DMS153 treated with DMSO at 0.1 percent for 48 hours (cell line): ENCODE measurements at regions not wholly inside any gene's neighbourhood (a gene's known extent, or its start where the extent isn't known, plus 50 kb on each side); places are given as distances from the start of the nearest gene placed in this dataset.

Experiments used
- DNase-seq: peaks from one replicate; lab custom pipeline; 2025; ENCODE audit not compliant: unreplicated experiment; lab: John Stamatoyannopoulos, UW

DNA sequence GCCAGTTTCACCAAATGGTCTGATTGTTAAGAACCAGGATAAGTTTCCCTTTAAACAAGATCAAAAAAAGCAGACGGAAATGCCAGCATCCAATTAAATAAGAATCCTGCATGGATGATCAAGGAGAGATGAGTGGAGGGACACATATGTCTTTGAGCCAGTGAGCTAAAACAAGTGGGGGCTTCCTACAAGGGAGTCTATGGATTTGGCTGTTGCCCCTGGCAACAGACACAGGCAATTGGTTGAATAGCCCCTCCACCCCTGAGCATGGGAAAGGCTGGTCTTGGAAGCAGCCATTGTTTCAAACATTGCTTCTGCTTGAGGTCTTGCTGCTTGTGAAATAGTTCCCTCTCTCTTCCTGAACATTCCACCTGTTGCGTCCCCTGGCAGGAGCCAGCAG lies 374.7 kb upstream of the ERCC4 start:
- no peak for DNase-seq

DNA sequence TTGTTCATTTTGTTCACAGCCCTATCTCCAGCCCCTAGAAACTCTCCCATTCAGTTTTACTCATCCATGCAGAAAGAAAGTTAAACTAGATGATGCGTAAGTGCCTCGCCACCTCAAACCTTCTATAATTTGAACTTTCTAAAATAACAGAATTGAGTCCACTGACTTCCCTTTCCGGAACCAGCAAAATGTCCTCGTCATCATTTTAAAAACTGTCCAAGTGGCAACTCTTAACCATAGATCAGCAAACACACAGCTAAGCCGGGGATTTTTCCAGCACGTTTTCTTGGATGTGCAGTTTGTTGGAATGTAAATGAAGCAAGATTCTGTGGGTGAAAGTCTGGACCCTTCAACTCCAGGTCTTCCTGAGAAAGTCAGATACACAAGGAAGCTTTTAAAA lies 369.7 kb upstream of the ERCC4 start:
- DNase-seq = no peak

DNA sequence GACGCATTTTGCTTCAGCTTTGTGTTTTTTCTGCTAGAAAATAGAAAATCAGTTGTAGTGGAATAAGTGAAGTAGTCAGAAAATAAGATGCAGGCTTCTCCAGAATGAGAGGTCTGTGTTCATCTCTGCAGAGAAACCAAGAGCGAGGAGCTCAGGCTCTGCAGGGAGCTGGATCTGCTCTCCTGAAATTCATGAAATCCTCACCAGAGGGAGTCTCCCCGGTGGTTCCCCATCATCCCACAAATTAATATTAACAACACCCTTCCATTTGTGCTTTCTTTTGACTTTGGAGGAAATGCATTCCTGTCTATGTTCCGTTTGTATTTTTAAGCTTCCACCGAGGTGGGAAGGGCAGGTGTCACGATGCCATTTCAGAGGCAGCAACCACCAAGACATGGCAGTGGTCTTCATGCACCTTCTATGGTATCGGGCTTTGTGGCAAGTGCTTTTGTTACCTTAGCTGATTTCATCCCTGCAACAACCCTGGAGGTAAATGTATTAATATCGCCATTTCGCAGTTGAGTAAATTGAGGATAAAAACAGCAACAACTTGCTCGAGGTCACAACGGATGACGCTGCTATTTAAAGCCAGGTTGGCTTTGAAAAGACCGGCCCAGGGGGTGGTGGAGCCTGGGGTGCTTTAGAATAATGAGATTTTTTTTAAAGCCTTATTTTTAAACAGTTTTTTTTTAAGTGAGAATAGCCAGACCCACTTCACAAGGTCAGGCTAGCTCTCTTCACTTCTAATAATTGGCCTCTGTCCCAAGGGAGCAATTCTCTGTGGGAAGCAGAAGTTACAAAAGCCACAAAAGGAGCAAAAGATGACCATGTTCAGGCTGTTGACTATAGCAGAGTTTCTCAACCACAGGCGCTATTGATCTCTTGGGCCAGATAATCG lies 367.6 kb upstream of the ERCC4 start:
- no peak for DNase-seq

GRCh38 chr16:13552960-13553257 lies 367.0 kb upstream of the ERCC4 start:
- DNase-seq = no peak

DNA sequence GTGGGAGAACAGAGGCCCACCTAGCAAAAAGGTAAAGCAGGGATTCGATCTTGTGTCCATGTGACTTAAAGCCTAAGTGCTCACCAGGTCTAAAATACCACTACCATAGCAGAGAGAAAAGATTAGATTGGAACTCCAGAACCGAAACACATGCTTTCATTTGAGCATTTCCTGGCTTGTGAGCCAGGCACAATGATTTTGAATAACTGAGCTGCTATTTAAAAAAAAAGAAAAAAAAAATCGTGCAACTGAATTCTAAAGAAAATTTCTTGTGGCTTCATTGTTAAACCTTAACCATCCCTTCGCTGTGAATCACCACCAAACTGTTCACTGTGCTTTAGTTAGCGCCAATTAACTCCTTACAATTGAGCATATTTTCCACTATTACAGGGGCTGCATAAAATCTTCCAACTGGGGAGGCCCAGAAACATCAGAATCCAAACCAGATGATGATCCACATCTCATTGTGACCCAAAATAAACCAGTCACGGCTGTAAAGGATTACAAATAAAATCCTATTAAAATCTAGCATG lies 366.4 kb upstream of the ERCC4 start:
- no peak for DNase-seq

GRCh38 chr16:13554005-13554404 lies 365.9 kb upstream of the ERCC4 start:
- no peak for DNase-seq

GRCh38 chr16:13554643-13555042 lies 365.3 kb upstream of the ERCC4 start:
- DNase-seq = no peak

GRCh38 chr16:13557418-13557817 lies 362.5 kb upstream of the ERCC4 start:
- DNase-seq = no peak

DNA sequence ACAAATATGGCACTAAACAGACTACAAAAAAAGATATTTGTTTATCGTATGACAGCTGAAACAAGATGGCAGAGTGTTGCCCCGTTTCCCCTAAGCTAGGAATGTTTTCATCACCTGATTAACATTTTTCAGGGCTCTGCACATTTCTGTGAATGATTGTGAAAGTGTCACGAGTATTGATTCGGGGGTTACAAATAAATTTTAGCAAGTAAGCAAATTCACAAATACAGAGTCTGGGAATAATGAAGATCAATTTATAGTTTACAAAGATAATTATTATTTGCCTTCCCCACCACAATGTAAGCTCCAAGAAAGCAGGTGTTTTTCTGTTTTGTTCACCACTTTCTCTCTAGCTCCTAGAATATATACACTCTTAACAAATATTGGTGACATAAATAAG lies 361.2 kb upstream of the ERCC4 start:
- DNase-seq = no peak

DNA sequence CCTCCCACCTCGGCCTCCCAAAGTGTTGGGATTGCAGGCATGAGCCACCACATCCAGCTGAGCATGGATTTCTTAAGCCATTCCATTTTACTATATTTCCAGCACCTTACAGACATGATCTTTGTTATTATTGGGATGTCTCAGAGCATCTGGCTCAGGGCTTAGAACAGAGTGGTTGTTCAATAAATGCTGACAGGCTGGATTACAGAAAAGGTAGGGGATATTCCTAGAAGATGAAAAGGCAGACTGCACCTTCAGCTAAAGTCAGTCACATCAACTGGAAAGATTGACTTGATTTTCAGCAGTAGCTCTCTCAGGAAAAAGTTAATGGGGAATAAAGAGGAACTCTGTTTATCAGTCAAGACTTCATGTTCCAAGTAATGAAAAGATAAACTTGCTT lies 360.3 kb upstream of the ERCC4 start:
- no peak for DNase-seq

GRCh38 chr16:13560151-13560550 lies 359.8 kb upstream of the ERCC4 start:
- DNase-seq = no peak

GRCh38 chr16:13561291-13562070 lies 358.5 kb upstream of the ERCC4 start:
- DNase-seq = no peak

DNA sequence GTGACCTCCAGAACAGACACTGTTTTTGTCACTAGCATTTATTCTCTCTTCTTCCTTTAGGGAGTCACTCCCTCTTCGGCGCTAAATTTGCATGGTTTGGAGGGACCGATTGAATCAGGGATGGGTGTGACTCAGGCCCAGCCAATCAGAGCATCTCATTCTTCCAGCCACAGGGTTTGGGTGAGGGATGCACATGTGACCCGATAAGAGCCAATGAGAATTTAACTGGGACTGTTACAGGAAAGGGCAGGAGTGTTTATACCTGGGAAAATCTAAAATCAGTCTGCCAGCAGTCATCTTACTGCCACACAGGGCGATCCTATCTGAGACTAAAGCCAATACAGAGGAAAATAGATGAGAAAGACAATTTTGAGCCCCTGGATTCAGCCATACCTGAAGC lies 351.2 kb upstream of the ERCC4 start:
- DNase-seq = no peak

DNA sequence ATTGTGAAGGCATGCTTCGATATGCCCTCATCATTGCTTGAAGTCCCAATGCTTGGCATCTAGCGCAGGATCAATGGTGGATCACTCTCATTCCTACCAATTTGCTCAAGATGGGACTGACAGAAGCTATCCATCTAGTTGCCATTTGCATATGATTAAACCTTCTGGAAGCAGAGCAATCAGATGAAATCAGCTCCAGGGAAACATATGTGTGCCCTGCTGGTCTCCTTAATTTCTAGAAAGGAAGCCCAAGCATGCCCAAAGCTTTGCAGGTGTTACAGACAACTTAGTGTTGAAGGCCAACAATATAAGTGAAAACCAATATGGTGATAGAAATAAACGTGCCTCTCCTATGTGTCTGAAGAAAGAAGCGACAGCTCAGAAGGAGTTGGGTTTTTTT lies 350.0 kb upstream of the ERCC4 start:
- no peak for DNase-seq

GRCh38 chr16:13571036-13571435 lies 348.9 kb upstream of the ERCC4 start:
- DNase-seq = no peak

GRCh38 chr16:13573903-13574302 lies 346.1 kb upstream of the ERCC4 start:
- DNase-seq = no peak

GRCh38 chr16:13586051-13586450 lies 333.9 kb upstream of the ERCC4 start:
- DNase-seq = no peak

DNA sequence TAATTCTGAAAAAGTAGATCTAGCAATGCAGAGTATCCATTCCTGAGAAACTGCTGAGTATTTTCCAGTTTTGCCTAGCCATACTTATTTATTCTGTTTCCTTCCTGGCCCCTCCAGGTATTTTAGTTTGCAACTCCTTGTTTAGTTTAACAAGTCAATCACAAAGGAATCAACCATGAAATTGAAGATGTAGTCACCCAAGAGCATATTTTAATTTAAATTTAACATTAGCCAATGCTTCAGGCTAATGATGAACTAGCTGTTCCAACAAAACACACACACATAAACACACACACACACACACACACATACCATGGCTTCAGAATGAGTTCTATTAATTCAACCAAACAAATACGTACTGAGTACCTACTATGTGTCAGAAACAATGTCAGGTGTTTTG lies 332.8 kb upstream of the ERCC4 start:
- no peak for DNase-seq

DNA sequence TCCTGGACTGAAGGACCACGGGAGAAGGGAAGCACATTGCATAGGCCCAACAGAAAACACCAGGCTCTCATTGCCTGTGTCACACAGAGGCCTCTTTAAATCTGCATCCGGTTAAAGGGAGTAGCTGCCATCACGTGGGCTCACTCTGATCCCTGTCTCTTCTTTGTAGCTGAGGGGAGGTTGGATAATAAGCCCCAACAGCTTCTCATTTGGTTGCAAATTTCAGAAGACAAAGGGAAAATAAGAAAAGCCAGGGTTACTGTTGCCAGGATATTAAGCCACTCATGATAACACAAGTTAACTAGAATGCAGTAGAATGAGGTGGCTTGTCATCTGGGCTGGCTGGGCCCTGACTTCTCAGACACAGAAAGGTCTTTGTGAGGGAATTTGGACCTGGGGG lies 325.1 kb upstream of the ERCC4 start:
- DNase-seq = no peak

DNA sequence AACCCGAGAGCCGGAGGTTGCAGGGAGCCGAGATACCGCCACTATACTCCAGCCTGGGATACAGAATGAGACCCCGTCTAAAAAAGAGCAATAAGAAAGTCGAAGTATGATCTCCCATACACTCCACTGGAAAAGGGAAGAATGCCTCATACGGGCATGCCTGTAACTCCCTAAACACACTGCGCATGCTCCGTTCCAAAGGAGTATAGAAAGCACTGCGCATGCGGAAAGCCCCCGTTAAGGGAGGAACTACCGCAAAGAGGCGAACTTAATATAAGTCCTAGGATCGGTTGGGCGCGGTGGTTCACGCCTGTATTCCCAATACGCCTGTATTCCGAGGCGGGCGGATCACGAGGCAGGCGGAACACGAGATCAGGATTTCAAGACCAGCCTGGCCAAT lies 313.1 kb upstream of the ERCC4 start:
- DNase-seq = no peak

- DNase-seq = no peak
Measured at GRCh38 chr16:13607289-13607688, 312.7 kb upstream of the ERCC4 start.

- DNase-seq = no peak
Measured at GRCh38 chr16:13611596-13611995, 308.4 kb upstream of the ERCC4 start.
